ENCODE measurements at regions not wholly inside any gene's neighbourhood (a gene's known extent, or its start where the extent isn't known, plus 50 kb on each side); places are given as distances from the start of the nearest gene placed in this dataset.
"Not testable (repeated sequence)": the region's sequence is repeated elsewhere in the genome, so short reads cannot be mapped to it uniquely, and the experiment has no call there.

- DNase-seq (ENCODE audit: low read depth): no peak
Measured at GRCh38 chr4:56142088-56142487, 193.3 kb downstream of the CEP135 start.

DNA sequence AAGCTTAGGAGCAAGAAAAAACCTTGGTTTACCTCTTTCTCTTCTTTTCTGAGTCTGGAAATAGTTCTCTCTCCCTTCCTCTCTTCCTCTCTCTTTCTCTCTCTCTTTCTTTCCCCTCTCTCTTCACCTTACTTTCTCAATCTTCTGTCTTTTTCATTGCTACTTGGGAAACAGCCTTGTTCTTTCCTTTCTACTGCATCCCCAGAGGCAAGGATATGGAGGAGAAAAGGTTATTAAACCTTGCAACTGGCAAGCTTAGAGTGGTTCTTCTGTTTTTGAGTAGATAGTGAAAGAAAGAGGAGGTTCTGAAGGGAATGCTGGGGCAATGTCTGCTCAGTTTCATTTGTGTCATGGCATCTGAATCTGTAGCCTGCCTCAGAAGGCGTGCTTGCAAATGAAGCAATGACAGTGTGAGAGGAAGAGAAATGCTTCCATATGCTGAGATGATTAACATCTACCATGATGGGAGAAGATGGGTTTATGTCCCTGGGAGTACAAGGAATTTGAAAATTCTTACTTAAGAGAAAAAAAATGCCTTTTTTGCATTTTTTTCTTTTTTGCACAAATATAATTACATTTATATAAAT, 190.6 kb downstream of the CEP135 start:
- DNase-seq (ENCODE audit: low read depth): no peak

GRCh38 chr4:56134834-56135233, 186.1 kb downstream of the CEP135 start:
- DNase-seq (ENCODE audit: low read depth): not testable (repeated sequence)

DNA sequence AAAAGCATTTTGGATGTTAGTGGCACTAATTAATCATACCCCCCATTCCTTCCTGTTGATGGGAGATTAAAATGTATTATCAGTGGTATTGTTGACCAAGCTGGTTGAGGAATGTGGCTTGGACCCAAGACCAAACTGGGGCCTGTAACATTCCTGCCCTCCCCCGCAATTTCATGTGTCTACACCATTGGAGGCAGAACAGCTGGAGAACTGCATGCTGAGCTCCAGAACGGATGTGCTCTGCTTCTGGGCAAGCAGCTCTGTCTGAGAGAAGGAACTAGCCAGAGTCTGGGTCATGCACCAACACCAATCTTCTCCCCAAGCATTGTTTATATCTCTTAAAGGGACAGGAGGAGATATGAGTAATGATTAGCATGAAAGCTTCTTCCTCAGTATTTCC, 185.5 kb downstream of the CEP135 start:
- no peak for DNase-seq (ENCODE audit: low read depth)

GRCh38 chr4:56132835-56133234, 184.1 kb downstream of the CEP135 start:
- DNase-seq (ENCODE audit: low read depth): no peak

DNA sequence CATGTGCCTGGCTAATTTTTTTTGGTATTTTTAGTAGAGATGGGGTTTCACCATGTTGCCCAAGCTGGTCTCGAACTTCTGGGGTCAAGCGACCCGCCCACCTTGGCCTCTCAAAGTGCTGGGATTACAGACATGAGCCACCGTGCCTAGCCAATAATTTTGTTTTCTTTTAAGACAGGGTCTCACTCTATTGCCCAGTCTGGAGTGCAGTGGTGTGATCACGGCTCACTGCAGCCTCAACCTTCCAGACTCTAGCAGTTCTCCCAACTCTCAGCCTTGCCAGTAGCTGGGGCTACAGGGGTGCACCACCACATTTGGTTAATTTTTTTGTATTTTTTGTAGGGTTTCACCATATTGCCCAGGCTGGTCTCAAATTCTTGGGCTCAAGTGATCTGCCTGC, 183.4 kb downstream of the CEP135 start:
- not testable (repeated sequence) for DNase-seq (ENCODE audit: low read depth)

GRCh38 chr4:56130606-56131155, 181.9 kb downstream of the CEP135 start:
- DNase-seq (ENCODE audit: low read depth): no peak

GRCh38 chr4:56129431-56129861, 180.7 kb downstream of the CEP135 start:
- DNase-seq (ENCODE audit: low read depth): no peak

GRCh38 chr4:56128213-56128612, 179.5 kb downstream of the CEP135 start:
- DNase-seq (ENCODE audit: low read depth): no peak

GRCh38 chr4:56127716-56128115, 179.0 kb downstream of the CEP135 start:
- no peak for DNase-seq (ENCODE audit: low read depth)

DNA sequence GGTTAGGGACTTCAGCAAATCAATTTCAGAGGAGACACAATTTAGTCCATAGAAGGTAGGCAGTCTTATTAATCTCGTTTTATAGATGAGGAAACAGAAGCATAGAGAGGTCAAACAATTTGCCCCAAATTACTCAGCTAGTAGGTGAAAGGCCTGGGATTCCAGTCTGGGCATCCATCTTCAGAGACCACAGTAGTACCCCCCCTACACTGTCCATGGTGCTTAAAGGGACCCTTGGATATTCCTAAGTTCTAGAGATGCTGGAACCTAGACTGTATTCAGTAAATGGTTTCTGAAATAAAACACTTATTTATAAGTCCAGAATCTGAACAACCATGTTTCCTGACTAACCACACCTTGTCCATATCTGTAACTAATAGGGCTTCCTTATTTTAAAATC, 174.8 kb downstream of the CEP135 start:
- DNase-seq (ENCODE audit: low read depth): no peak

DNA sequence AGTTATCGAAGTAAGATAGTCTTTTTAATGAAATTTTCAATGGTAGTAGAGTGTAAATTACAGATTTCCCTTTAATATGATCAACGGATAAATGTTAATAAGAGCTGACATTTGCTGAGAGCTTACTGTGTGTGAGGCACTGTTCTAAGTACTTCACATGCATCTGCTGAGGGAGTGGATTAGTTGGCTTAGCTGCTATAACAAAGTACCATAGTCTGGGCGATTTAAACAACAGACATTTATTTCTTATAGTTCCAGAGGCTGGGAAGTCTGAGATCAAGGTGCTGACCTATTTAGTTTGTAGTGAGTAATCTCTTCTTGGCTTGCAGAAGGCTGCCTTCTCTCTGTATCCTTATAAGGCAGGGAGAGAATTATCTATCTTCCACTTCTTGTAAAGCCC, 174.3 kb downstream of the CEP135 start:
- DNase-seq (ENCODE audit: low read depth): no peak

DNA sequence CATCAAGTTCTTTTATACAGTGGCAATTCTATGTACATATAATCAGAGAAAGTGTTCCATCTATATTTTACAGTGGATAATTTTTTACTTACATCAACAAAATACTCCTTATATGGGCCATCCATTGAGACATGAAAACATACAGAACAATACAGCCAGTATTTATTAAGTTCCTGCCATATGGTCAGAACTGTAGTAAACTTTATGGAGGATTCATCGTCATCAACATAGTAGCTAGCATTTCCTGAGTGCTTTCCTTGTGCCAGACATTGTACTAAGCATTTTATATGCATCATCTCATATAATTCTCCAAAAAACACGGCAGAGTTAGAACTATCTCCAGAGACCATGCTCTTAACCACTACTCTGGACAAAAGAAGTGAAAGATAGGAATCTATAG, 170.1 kb downstream of the CEP135 start:
- DNase-seq (ENCODE audit: low read depth): no peak

DNA sequence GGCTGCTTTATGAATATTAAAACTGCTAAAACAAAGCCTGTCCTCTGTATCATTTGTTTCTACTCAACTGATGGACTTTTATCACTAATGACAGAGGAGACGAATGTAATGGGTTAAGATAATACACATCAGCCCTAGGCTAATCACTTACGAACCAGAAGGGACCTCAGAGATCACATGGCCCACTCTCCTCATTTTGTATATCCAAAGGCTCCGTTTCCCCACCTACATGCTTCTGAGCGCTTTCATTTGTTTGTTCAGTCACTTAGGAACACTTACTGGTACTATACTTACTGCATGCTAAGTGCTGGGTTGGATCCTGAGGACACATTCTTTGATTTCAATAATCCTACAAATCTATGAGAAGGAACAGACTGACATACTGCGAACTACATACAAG, 169.3 kb downstream of the CEP135 start:
- no peak for DNase-seq (ENCODE audit: low read depth)

- no peak for DNase-seq (ENCODE audit: low read depth)
Measured at GRCh38 chr4:56115898-56116297, 167.2 kb downstream of the CEP135 start.

GRCh38 chr4:56112377-56112776, 163.6 kb downstream of the CEP135 start:
- no peak for DNase-seq (ENCODE audit: low read depth)

DNA sequence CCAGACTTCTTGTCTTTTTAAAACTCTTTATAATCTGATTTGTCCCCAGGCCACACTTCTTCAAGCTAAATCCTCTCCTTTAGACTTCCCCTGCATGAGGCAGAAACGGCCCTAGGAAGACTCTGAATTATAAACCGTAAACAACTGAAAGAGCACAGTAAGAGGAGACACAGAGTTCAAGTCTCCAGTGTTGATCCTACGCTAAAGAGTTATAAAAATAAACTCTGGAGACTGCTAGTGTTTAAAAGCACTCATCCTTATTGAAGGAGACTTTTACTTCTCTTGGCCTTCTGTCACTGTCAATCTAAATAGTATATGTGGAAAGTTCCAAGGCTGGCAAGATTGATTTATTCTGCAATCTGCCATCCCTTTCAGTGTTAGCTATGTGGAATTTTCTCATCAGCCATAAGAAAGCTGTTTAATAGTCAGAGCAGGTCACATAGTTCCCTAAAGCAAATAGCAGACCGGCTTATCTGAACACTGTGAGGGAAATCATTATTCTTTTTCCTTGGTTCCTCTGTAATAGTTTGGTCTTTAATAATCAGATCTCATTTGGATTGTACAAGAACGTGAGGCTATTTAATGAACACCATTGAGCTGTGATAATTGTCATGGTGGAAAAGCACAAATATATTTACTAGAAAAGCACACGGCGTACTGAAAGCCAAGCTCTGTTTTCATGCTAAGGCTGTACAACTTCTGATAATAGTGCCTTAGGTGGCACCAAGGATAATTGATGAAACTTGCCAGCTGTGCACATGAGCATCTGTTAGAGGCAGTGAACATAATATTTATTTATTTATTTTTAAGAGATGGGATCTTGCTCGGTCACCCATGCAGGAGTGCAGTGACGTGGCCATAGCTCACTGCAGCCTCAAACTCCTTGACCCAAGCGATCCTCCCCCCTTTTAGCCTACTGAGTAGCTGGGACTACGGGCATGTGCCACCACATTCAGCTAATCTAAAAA, 157.7 kb downstream of the CEP135 start:
- no peak for DNase-seq (ENCODE audit: low read depth)

DNA sequence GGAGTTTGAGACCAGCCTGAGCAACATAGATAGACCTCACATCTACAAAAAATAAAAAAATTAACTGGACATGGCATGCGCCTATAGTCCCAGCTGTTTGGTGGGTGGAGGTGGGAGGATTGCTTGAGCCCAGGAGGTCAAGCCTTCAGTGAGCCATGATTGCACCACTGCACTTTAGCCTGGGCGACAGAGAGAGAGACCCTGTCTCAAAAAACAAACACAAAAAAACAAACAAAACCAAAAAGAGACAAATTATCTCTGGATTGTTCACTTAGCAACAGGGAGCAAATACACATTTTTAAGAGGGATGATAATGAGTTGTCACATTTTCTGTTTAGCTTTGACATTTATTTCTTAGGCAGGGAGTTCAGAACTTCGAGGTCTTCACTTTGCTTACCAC, 155.4 kb downstream of the CEP135 start:
- no peak for DNase-seq (ENCODE audit: low read depth)

GRCh38 chr4:56102601-56103000, 153.9 kb downstream of the CEP135 start:
- no peak for DNase-seq (ENCODE audit: low read depth)

GRCh38 chr4:56099378-56099786, 150.6 kb downstream of the CEP135 start:
- DNase-seq (ENCODE audit: low read depth): no peak

DNA sequence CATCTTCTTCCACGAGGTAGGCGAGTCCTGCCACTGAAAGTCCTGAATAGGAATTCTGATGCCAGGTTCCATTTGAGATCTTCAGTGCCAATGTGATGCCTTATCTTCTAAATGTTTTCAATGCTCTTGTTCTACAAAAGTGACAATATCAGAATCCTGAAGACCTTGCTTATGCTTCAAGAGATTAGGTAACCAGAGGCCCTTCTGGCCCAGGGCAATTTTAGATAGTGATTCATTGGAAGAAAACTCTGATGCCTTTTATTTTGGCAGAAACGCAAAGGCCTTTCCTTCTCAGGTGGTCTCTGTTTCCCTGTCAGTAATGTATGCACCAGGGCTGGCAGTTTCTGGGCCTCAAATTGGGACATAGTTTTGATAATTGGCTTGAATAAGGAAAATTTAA, 144.8 kb downstream of the CEP135 start:
- no peak for DNase-seq (ENCODE audit: low read depth)

- DNase-seq (ENCODE audit: low read depth): no peak
Measured at GRCh38 chr4:56092540-56092939, 143.8 kb downstream of the CEP135 start.

DNA sequence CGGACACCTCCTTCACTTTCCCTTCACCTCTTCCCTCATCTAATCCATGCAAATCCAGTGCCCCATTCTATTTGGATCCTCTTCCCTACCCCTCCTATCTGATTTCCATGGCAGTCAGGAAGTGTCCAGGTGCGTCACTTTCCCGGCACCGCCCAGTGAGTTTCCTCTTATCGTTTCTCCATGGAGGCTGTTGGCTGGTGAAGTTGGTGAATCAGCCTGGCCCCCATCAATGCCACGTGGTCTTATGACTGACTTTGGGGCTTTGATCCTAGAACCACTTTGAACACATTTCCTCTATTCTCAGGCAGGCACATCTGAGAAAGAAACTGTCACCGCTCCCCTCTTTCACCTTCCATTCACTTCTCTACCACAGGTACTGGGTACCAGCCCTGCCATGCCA, 137.8 kb downstream of the CEP135 start:
- no peak for DNase-seq (ENCODE audit: low read depth)
